K562 (cell line): ENCODE measurements at regions not wholly inside any gene's neighbourhood (a gene's known extent, or its start where the extent isn't known, plus 50 kb on each side); places are given as distances from the start of the nearest gene placed in this dataset.

ENCODE experiments used
- ATAC-seq: fragments of 200-7000 bp; cut with Tn5 transposase; 3 replicates; pipeline ENCODE4 v1.9.1; 2020; ENCODE audit warnings: moderate library complexity
- BruUV-seq: library from RNA; stranded (reverse); fragments of 400-500 nt; replicated peaks from 2 replicates; lab custom pipeline; 2021; lab: Mats Ljungman, UMichigan
- CTCF ChIA-PET: fragments of 300-600 bp; formaldehyde crosslinking; extraction: SDS; loops from one replicate; lab custom pipeline; 2021; ENCODE audit warnings: low intra/inter-chr PET ratio; lab: Yijun Ruan, JAX
- POLR2A ChIA-PET: fragments of 300-600, 350-650 bp; sonication (Branson Sonifier 250); formaldehyde crosslinking; extraction: SDS; loops from one replicate; lab custom pipeline; 2021; ENCODE audit warnings: antibody characterized with exemption, inconsistent platforms; lab: Yijun Ruan, JAX
- DNase-seq, 4 experiments: peaks; one replicate each; pipeline versions ENCODE4 v3.0.0 to v3.0.0-alpha.2; 2011 to 2018; ENCODE audit warnings: low spot score in 3 of 4, mixed read lengths in 3 of 4; ENCODE audit errors: extremely low read depth in 1 of 4
- FAIRE-seq: peaks from 2 replicates; lab custom pipeline; 2011; peaks lifted over from hg19 to GRCh38; lab: Jason Lieb, UNC
- H2AFZ ChIP-seq: 2 replicates; pipeline ENCODE4 v1.6.0; 2011; ENCODE audit warnings: low read depth, low read length, control low read depth, inconsistent platforms
- H3K27ac ChIP-seq: fragments of 200-600 bp; 3 replicates; pipeline ENCODE4 v1.8.0; 2011; ENCODE audit warnings: low read depth, mild to moderate bottlenecking, control low read depth, inconsistent platforms, low read length, moderate library complexity, mixed read lengths; ENCODE audit errors: extremely low read depth
- H3K27me3 ChIP-seq, 2 experiments: fragments of 300-600 bp in 1 of 2; 2 replicates in 1 of 2; 3 replicates in 1 of 2; pipeline versions ENCODE4 v1.6.0 to v1.8.0; 2011; ENCODE audit warnings: inconsistent platforms in 2 of 2, low read length in 2 of 2, mild to moderate bottlenecking in 1 of 2, mixed read lengths in 1 of 2, moderate library complexity in 1 of 2; ENCODE audit not compliant: control insufficient read depth in 2 of 2, insufficient read depth in 2 of 2
- H3K36me3 ChIP-seq: fragments of 300-600 bp; 3 replicates; pipeline ENCODE4 v1.8.0; 2011; ENCODE audit warnings: mild to moderate bottlenecking, low read length, inconsistent platforms; ENCODE audit not compliant: control insufficient read depth, insufficient read depth
- H3K4me1 ChIP-seq, 2 experiments: fragments of 200-600 bp in 1 of 2; replicated peaks in 1 of 2; 2 replicates in 1 of 2; 3 replicates in 1 of 2; pipeline versions ENCODE4 v1.5.1 to v1.8.0; 2011; ENCODE audit warnings: inconsistent platforms in 2 of 2, low read length in 2 of 2, mild to moderate bottlenecking in 1 of 2, mixed read lengths in 1 of 2, moderate library complexity in 1 of 2; ENCODE audit not compliant: control insufficient read depth in 2 of 2, insufficient read depth in 2 of 2
- H3K4me2 ChIP-seq: 2 replicates; pipeline ENCODE4 v1.6.1; 2011; ENCODE audit warnings: low read length, control low read depth, inconsistent platforms, mixed read lengths; ENCODE audit not compliant: insufficient read depth
- H3K4me3 ChIP-seq: fragments of 200-600 bp; sonication (generic), shearing (Covaris generic); 2 replicates; pipeline ENCODE4 v1.5.1; 2016; ENCODE audit warnings: control low read depth, inconsistent platforms
- H3K79me2 ChIP-seq: fragments of 200-600 bp; 3 replicates; pipeline ENCODE4 v1.8.0; 2011; ENCODE audit warnings: low read length, inconsistent platforms; ENCODE audit not compliant: control insufficient read depth, insufficient read depth
- H3K9ac ChIP-seq, 2 experiments: 2 replicates each; pipeline versions ENCODE4 v1.6.0 to v1.6.1; 2011; ENCODE audit warnings: low read depth in 2 of 2, low read length in 2 of 2, control low read depth in 1 of 2, inconsistent platforms in 1 of 2, mild to moderate bottlenecking in 1 of 2, mixed read lengths in 1 of 2; ENCODE audit not compliant: insufficient read depth in 1 of 2
- H3K9me1 ChIP-seq: one replicate; pipeline ENCODE4 v1.6.0; 2011; ENCODE audit warnings: inconsistent platforms, mild to moderate bottlenecking, low read length, moderate library complexity; ENCODE audit not compliant: control insufficient read depth, insufficient read depth
- H3K9me3 ChIP-seq: replicated peaks from 2 replicates; pipeline ENCODE4 v1.5.1; 2011; ENCODE audit warnings: low read depth, low read length, inconsistent platforms; ENCODE audit not compliant: control insufficient read depth, insufficient read depth
- H4K20me1 ChIP-seq: replicated peaks from 2 replicates; pipeline ENCODE4 v1.6.1; 2011; ENCODE audit warnings: low read length, inconsistent platforms, mixed read lengths; ENCODE audit not compliant: control insufficient read depth, insufficient read depth
- CBX2 ChIP-seq: fragments of 200-600 bp; sonication (generic); IDR thresholded peaks from one replicate; pipeline ENCODE4 v1.6.1; 2012; ENCODE audit warnings: mild to moderate bottlenecking, low read length, inconsistent platforms; ENCODE audit not compliant: insufficient read depth, poor library complexity, severe bottlenecking
- DPF2 ChIP-seq: fragments of 450-650 bp; IDR thresholded peaks from 2 replicates; pipeline ENCODE4 v1.6.1; 2016
- SP1 ChIP-seq: sonication (generic); formaldehyde crosslinking; IDR thresholded peaks from 2 replicates; pipeline ENCODE4 v1.8.1; 2022; ENCODE audit warnings: mild to moderate bottlenecking, missing genetic modification reagents
- ZFPM2 ChIP-seq: fragments of 250-450 bp; sonication (Bioruptor Pico); IDR thresholded peaks from 2 replicates; pipeline ENCODE4 v1.5.1; 2022; ENCODE audit warnings: mild to moderate bottlenecking
- ZNF3 ChIP-seq: fragments of 250-450 bp; sonication (Bioruptor Pico); IDR thresholded peaks from 2 replicates; pipeline ENCODE4 v1.5.0; 2021; ENCODE audit warnings: mild to moderate bottlenecking, moderate library complexity
- WGBS: fragments of 100-300 bp; shearing (Covaris generic); methylation state at CpG from one replicate; pipeline ENCODE4 v1.1.6; 2016; ENCODE audit warnings: low coverage, mixed read lengths; ENCODE audit not compliant: insufficient coverage; ENCODE audit errors: missing lambda C conversion rate; 5-methylcytosine and 5-hydroxymethylcytosine counted together
- in situ Hi-C: fragments of 300-500 bp; cut with MboI; formaldehyde crosslinking; loops from 4 replicates; pipeline ENCODE4 v1.15.0; 2018; ENCODE audit warnings: inconsistent platforms, mixed read lengths
- intact Hi-C: fragments of 100-400 bp; cut with micrococcal nuclease; formaldehyde crosslinking; loops from 2 replicates; pipeline ENCODE4 v1.14.2; 2022
- TF ChIP-seq, protein P1 (sequence below): sonication (generic); IDR thresholded peaks from 2 replicates; pipeline ENCODE4 v1.6.1; 2016

DNA sequence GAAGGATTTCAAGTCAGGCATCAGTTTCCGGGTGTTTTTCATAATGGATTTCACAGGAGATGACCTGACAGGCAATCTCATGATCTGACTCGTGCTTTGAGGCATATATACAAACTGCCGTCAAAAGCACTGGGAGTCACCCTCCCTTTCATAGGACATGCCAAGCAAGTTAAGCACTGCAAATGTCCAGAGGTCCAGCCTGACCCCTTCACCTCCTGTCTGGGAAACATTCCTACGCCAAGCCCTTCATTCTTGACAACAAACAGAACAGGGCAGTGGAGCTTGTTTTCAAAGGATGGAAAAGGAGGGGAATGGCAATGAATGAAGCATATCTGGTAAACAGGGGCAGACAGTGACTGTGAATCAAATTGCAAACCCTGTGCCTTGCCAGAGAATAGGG is 963.6 kb downstream of the BCL11A start:
- in situ Hi-C loops: no loop called here
- 0% methylated on average over 4 of the region's 4 CpGs for WGBS
- H2AFZ ChIP-seq: no peak overlapping the region
- H3K36me3 ChIP-seq: no peaks in the 10 kb centered on the region
- H3K4me2 ChIP-seq: no peak overlapping the region
- H3K4me1 ChIP-seq: no peaks in the 10 kb centered on the region
- DNase-seq: no peak
- H4K20me1 ChIP-seq: no peaks in the 10 kb centered on the region
- no peak overlapping the region for H3K27ac ChIP-seq
- ATAC-seq: no peak
- no peaks in the 10 kb centered on the region for H3K9me1 ChIP-seq
- POLR2A ChIA-PET: no interaction called here
- no peak for FAIRE-seq
- intact Hi-C loops: no loop called here
- H3K9ac ChIP-seq: no peak overlapping the region
- CTCF ChIA-PET: no interaction called here
- TF ChIP-seq ZNF3 (CRISPR knock-in tag): no peak
- no peak for TF ChIP-seq ZFPM2 (CRISPR knock-in tag)
- TF ChIP-seq SP1 (CRISPR knock-in tag): no peak
- TF ChIP-seq, protein P1, sequence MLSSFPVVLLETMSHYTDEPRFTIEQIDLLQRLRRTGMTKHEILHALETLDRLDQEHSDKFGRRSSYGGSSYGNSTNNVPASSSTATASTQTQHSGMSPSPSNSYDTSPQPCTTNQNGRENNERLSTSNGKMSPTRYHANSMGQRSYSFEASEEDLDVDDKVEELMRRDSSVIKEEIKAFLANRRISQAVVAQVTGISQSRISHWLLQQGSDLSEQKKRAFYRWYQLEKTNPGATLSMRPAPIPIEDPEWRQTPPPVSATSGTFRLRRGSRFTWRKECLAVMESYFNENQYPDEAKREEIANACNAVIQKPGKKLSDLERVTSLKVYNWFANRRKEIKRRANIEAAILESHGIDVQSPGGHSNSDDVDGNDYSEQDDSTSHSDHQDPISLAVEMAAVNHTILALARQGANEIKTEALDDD: no peak
- H3K9me3 ChIP-seq: no peaks in the 10 kb centered on the region
- no peak overlapping the region for H3K4me3 ChIP-seq
- H3K79me2 ChIP-seq: no peaks in the 10 kb centered on the region
- no peaks in the 10 kb centered on the region for H3K27me3 ChIP-seq
- no TSS peak for BruUV-seq

DNA sequence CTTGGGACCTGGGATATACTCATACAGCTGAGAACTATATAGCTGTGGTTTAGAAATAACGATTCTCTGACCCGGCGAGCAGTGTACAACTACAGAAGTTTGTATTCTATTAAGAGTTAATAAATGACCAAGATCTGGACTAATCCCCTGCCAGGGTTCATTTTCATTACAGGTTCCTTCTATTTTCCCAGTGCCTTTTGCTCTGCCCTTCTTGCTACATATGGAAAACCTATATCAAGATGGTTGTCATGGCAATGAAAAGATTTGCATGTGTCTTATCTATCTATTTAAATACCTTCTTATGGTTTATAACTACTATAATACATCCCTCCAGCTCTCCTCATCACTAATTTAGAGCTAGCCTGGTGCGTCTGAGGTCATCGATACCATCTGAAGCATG is 965.2 kb downstream of the BCL11A start:
- H3K9ac ChIP-seq: no peak overlapping the region
- BruUV-seq: no TSS peak
- H3K9me1 ChIP-seq: no peaks in the 10 kb centered on the region
- no peaks in the 10 kb centered on the region for H3K9me3 ChIP-seq
- no peak for FAIRE-seq
- ChIA-PET CTCF (no interaction called here), POLR2A (no interaction called here)
- no peaks in the 10 kb centered on the region for H4K20me1 ChIP-seq
- H3K4me1 ChIP-seq: no peaks in the 10 kb centered on the region
- no peak overlapping the region for H3K27ac ChIP-seq
- no peak overlapping the region for H2AFZ ChIP-seq
- H3K4me3 ChIP-seq: no peak overlapping the region
- intact Hi-C loops (no loop called here), in situ Hi-C loops (no loop called here)
- H3K4me2 ChIP-seq: no peak overlapping the region
- 0% methylated on average over 5 of the region's 5 CpGs for WGBS
- no peaks in the 10 kb centered on the region for H3K79me2 ChIP-seq
- TF ChIP-seq CBX2: no peak
- no peak for TF ChIP-seq DPF2
- no peak for ATAC-seq
- no peak for DNase-seq
- H3K36me3 ChIP-seq: no peaks in the 10 kb centered on the region
- no peaks in the 10 kb centered on the region for H3K27me3 ChIP-seq
